HG03460 (cell line): ENCODE measurements at regions not wholly inside any gene's neighbourhood (a gene's known extent, or its start where the extent isn't known, plus 50 kb on each side); places are given as distances from the start of the nearest gene placed in this dataset.
"Not testable (repeated sequence)": the region's sequence is repeated elsewhere in the genome, so short reads cannot be mapped to it uniquely, and the experiment has no call there.

Source experiments
- ATAC-seq: cut with Tn5 transposase; IDR thresholded peaks from one replicate; pipeline ENCODE4 v1.9.1; 2021; ENCODE audit not compliant: unreplicated experiment

GRCh38 chr13:58706421-58706820 lies 1074.9 kb downstream of the PCDH17 start:
- ATAC-seq, result no peak

GRCh38 chr13:58712191-58712590 lies 1080.6 kb downstream of the PCDH17 start:
- no peak for ATAC-seq

- not testable (repeated sequence) for ATAC-seq
These were observed 1082.5 kb downstream of the PCDH17 start for GRCh38 chr13:58714016-58714415.

GRCh38 chr13:58721273-58721672 lies 1089.7 kb downstream of the PCDH17 start:
- no peak for ATAC-seq

GRCh38 chr13:58728126-58728525 lies 1096.6 kb downstream of the PCDH17 start:
- ATAC-seq, result no peak

- ATAC-seq, result no peak
These were observed 1097.8 kb downstream of the PCDH17 start for GRCh38 chr13:58729361-58729760.

- no peak for ATAC-seq
These were observed 1113.1 kb downstream of the PCDH17 start for GRCh38 chr13:58744686-58745085.

- no peak for ATAC-seq
These were observed 1136.0 kb downstream of the PCDH17 start for GRCh38 chr13:58767566-58767965.

GRCh38 chr13:58773280-58773859 lies 1141.8 kb downstream of the PCDH17 start:
- no peak for ATAC-seq

- no peak for ATAC-seq
These were observed 1151.2 kb downstream of the PCDH17 start for GRCh38 chr13:58782736-58783135.

- no peak for ATAC-seq
These were observed 1161.3 kb downstream of the PCDH17 start for GRCh38 chr13:58792854-58793253.

GRCh38 chr13:58795715-58796114 lies 1164.2 kb downstream of the PCDH17 start:
- ATAC-seq, result no peak

- no peak for ATAC-seq
These were observed 1173.3 kb downstream of the PCDH17 start for GRCh38 chr13:58804832-58805231.

- no peak for ATAC-seq
These were observed 1174.9 kb downstream of the PCDH17 start for GRCh38 chr13:58806401-58806800.

- no peak for ATAC-seq
These were observed 1192.2 kb downstream of the PCDH17 start for GRCh38 chr13:58823701-58824100.

GRCh38 chr13:58827904-58828303 lies 1196.4 kb downstream of the PCDH17 start:
- no peak for ATAC-seq

- no peak for ATAC-seq
These were observed 1199.3 kb downstream of the PCDH17 start for GRCh38 chr13:58830841-58831240.

- no peak for ATAC-seq
These were observed 1207.1 kb downstream of the PCDH17 start for GRCh38 chr13:58838615-58839014.

- no peak for ATAC-seq
These were observed 1211.5 kb downstream of the PCDH17 start for GRCh38 chr13:58843071-58843470.

- ATAC-seq, result no peak
These were observed 1212.0 kb downstream of the PCDH17 start for GRCh38 chr13:58843567-58843966.

GRCh38 chr13:58850161-58850560 lies 1218.6 kb downstream of the PCDH17 start:
- no peak for ATAC-seq

- ATAC-seq, result no peak
These were observed 1220.5 kb downstream of the PCDH17 start for GRCh38 chr13:58852076-58852475.

- no peak for ATAC-seq
These were observed 1223.7 kb downstream of the PCDH17 start for GRCh38 chr13:58855283-58855682.
